ENCODE measurements at regions not wholly inside any gene's neighbourhood (a gene's known extent, or its start where the extent isn't known, plus 50 kb on each side); places are given as distances from the start of the nearest gene placed in this dataset.

DNA sequence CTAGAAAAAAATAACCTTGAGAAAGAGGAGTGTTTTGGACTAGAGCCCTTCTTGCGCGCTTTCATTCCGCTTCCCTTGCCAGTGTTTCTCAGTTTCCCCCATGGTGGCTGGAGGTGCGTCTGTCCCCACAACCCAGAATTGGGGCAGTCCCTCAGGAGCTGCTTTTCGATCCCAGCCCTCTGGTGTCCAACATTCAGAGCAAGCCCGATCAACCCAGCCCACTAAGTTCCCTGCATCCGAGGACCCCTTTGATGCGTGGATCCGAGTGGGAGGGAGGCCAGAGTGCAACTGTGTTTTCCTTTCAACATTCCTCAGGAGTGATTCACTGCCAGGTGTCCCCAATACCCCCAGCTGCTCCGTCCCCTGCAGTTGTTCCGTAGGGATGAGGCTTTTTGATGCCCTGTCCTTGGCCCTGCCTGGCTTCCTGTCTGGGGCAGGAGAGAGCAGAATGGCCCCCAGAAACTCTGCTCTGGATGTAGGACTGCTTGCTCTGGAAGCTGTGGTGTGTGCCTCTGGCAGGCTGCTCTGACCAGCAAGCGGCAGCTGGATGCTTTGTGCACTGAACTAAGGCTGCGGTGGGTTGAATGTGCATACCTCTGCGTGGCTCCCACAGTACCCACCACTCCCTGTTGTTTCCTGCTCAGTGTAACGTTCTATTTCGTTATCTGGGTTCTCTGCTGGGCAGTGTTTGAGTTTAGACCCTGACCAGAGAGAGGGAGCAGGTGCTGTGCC, 117.5 kb downstream of the BOD1 start:
- TF ChIP-seq, protein P1, sequence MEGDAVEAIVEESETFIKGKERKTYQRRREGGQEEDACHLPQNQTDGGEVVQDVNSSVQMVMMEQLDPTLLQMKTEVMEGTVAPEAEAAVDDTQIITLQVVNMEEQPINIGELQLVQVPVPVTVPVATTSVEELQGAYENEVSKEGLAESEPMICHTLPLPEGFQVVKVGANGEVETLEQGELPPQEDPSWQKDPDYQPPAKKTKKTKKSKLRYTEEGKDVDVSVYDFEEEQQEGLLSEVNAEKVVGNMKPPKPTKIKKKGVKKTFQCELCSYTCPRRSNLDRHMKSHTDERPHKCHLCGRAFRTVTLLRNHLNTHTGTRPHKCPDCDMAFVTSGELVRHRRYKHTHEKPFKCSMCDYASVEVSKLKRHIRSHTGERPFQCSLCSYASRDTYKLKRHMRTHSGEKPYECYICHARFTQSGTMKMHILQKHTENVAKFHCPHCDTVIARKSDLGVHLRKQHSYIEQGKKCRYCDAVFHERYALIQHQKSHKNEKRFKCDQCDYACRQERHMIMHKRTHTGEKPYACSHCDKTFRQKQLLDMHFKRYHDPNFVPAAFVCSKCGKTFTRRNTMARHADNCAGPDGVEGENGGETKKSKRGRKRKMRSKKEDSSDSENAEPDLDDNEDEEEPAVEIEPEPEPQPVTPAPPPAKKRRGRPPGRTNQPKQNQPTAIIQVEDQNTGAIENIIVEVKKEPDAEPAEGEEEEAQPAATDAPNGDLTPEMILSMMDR (IDR thresholded peaks at IDR 0.05), result no peak
- TF ChIP-seq POLR2A (IDR thresholded peaks at IDR 0.05) (no peak), EP300 (IDR thresholded peaks at IDR 0.05) (no peak)
